Neural progenitor cell (in vitro differentiated cells): ENCODE measurements at regions not wholly inside any gene's neighbourhood (a gene's known extent, or its start where the extent isn't known, plus 50 kb on each side); places are given as distances from the start of the nearest gene placed in this dataset.

ENCODE experiments used
- DNase-seq: peaks from one replicate; pipeline ENCODE4 v3.0.0-alpha.2; 2016; ENCODE audit warnings: low spot score
- H2AFZ ChIP-seq: fragments of 200-600 bp; sonication (generic); replicated peaks from 2 replicates; pipeline ENCODE4 v1.6.1; 2016; ENCODE audit warnings: antibody characterized with exemption
- H3F3A ChIP-seq: fragments of 200-600 bp; sonication (generic); 2 replicates; pipeline ENCODE4 v1.6.1; 2016; ENCODE audit warnings: antibody characterized with exemption, low read depth
- H3K27ac ChIP-seq: fragments of 200-600 bp; sonication (generic); 2 replicates; pipeline ENCODE4 v1.5.1; 2016; ENCODE audit warnings: mild to moderate bottlenecking
- H3K27me3 ChIP-seq: fragments of 200-600 bp; sonication (generic); 2 replicates; pipeline ENCODE4 v1.6.1; 2016; ENCODE audit warnings: mild to moderate bottlenecking, moderate library complexity
- H3K36me3 ChIP-seq: fragments of 200-600 bp; sonication (generic); 2 replicates; pipeline ENCODE4 v1.5.1; 2016
- H3K4me1 ChIP-seq: fragments of 200-600 bp; sonication (generic); 2 replicates; pipeline ENCODE4 v1.6.1; 2016; ENCODE audit warnings: mixed run types
- H3K4me2 ChIP-seq: fragments of 200-600 bp; sonication (generic); 2 replicates; pipeline ENCODE4 v1.6.1; 2016
- H3K4me3 ChIP-seq: fragments of 200-600 bp; sonication (generic); 2 replicates; pipeline ENCODE4 v1.5.1; 2016
- H3K79me2 ChIP-seq: fragments of 200-600 bp; sonication (generic); 2 replicates; pipeline ENCODE4 v1.6.1; 2016; ENCODE audit warnings: low read depth
- H3K9ac ChIP-seq: fragments of 200-600 bp; sonication (generic); 2 replicates; pipeline ENCODE4 v1.6.1; 2016
- H3K9me3 ChIP-seq: fragments of 200-600 bp; sonication (generic); 2 replicates; pipeline ENCODE4 v1.5.1; 2016; ENCODE audit warnings: low read depth
- H4K20me1 ChIP-seq: fragments of 200-600 bp; sonication (generic); 2 replicates; pipeline ENCODE4 v1.6.1; 2016; ENCODE audit warnings: low read depth
- H3K27ac Mint-ChIP-seq: 3 replicates; pipeline ENCODE4 v1.8.0; 2021; ENCODE audit warnings: mixed read lengths
- H3K27me3 Mint-ChIP-seq: 2 replicates; pipeline ENCODE4 v1.8.0; 2022; ENCODE audit warnings: low read depth, mild to moderate bottlenecking, inconsistent platforms, moderate library complexity, mixed read lengths; ENCODE audit not compliant: insufficient read depth
- H3K36me3 Mint-ChIP-seq: 3 replicates; pipeline ENCODE4 v1.8.0; 2021; ENCODE audit warnings: mixed read lengths
- H3K4me1 Mint-ChIP-seq: 3 replicates; pipeline ENCODE4 v1.8.0; 2021; ENCODE audit warnings: mixed read lengths
- H3K4me3 Mint-ChIP-seq: 3 replicates; pipeline ENCODE4 v1.8.0; 2021; ENCODE audit warnings: mild to moderate bottlenecking, moderate library complexity, mixed read lengths
- H3K9me3 Mint-ChIP-seq: 3 replicates; pipeline ENCODE4 v1.8.0; 2020; ENCODE audit warnings: mixed read lengths
- EZH2 ChIP-seq: fragments of 200-600 bp; sonication (generic); IDR thresholded peaks from 2 replicates; pipeline ENCODE4 v1.6.1; 2017; ENCODE audit warnings: antibody characterized with exemption, mild to moderate bottlenecking, moderate library complexity
- EZH2phosphoT487 ChIP-seq: fragments of 200-600 bp; sonication (generic); IDR thresholded peaks from 2 replicates; pipeline ENCODE4 v1.6.1; 2017; ENCODE audit warnings: antibody characterized with exemption
- TF ChIP-seq, protein P1 (sequence below): fragments of 200-600 bp; sonication (generic); IDR thresholded peaks from 2 replicates; pipeline ENCODE4 v1.5.1; 2017; ENCODE audit warnings: antibody characterized with exemption, mild to moderate bottlenecking

DNA sequence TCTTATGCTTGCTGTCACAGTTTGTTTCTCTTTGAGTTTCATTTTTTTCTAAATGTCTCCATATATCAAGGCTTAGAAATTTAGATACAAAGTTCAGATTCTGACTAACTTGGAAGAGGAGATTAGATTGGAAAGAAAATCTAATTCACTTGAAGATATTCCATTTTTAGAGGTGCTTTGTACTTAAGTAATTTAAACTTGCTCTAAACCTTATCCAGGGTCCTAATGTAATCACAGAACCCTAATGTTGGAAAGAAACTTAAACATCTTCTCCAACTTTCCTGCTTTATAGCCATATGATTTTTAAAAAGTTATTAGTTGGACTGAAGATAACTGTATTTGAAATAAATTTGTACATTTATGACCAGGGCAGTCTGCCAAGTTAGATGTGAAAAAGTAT lies 81.1 kb upstream of the ARHGEF3 start:
- H2AFZ ChIP-seq, result no peak overlapping the region
- no peaks in the 10 kb centered on the region for H4K20me1 ChIP-seq
- H3F3A ChIP-seq, result no peaks in the 10 kb centered on the region
- Mint-ChIP-seq H3K9me3 (no peaks in the 10 kb centered on the region), H3K4me1 (peaks cover 14% of the 10 kb centered on the region), H3K27me3 (peaks cover 2% of the 10 kb centered on the region), H3K4me3 (no peak overlapping the region), H3K27ac (no peak overlapping the region), H3K36me3 (no peaks in the 10 kb centered on the region)
- TF ChIP-seq EZH2phosphoT487 (no peak), EZH2 (no peak)
- TF ChIP-seq, protein P1, sequence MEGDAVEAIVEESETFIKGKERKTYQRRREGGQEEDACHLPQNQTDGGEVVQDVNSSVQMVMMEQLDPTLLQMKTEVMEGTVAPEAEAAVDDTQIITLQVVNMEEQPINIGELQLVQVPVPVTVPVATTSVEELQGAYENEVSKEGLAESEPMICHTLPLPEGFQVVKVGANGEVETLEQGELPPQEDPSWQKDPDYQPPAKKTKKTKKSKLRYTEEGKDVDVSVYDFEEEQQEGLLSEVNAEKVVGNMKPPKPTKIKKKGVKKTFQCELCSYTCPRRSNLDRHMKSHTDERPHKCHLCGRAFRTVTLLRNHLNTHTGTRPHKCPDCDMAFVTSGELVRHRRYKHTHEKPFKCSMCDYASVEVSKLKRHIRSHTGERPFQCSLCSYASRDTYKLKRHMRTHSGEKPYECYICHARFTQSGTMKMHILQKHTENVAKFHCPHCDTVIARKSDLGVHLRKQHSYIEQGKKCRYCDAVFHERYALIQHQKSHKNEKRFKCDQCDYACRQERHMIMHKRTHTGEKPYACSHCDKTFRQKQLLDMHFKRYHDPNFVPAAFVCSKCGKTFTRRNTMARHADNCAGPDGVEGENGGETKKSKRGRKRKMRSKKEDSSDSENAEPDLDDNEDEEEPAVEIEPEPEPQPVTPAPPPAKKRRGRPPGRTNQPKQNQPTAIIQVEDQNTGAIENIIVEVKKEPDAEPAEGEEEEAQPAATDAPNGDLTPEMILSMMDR, result no peak
- no peak overlapping the region for H3K9ac ChIP-seq
- no peaks in the 10 kb centered on the region for H3K4me1 ChIP-seq
- no peak overlapping the region for H3K27ac ChIP-seq
- no peak overlapping the region for H3K4me2 ChIP-seq
- no peaks in the 10 kb centered on the region for H3K79me2 ChIP-seq
- no peak for DNase-seq
- no peaks in the 10 kb centered on the region for H3K36me3 ChIP-seq
- no peaks in the 10 kb centered on the region for H3K27me3 ChIP-seq
- H3K4me3 ChIP-seq, result no peak overlapping the region
- no peaks in the 10 kb centered on the region for H3K9me3 ChIP-seq

DNA sequence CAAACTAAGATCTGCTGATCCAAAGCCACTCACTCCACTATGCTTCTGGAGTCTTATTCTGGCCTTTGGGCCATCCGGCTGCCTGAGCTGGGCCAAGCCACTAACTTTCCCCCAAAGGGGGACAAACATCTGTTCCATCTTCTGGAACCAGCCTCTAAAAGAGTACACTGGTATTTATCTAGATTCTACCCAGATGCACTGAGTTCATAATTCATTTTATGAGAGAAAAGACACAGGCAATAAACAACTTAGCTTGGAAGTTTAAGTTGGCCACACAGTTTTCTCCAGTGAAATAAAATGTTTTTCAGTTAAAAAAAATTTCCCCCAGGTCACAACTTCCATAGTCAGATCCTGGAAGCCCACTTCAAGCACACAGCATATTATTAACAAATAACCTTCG lies 80.1 kb upstream of the ARHGEF3 start:
- no peaks in the 10 kb centered on the region for H3K36me3 Mint-ChIP-seq
- H3K27me3 Mint-ChIP-seq, result peaks cover 2% of the 10 kb centered on the region
- Histone ChIP-seq H3K36me3 (no peaks in the 10 kb centered on the region), H3K4me1 (no peaks in the 10 kb centered on the region), H2AFZ (no peak overlapping the region), H3K4me3 (no peak overlapping the region), H3K27ac (no peak overlapping the region), H3K4me2 (no peak overlapping the region), H3K79me2 (no peaks in the 10 kb centered on the region), H3K9me3 (no peaks in the 10 kb centered on the region), H3K9ac (no peak overlapping the region), H4K20me1 (no peaks in the 10 kb centered on the region), H3K27me3 (no peaks in the 10 kb centered on the region), H3F3A (no peaks in the 10 kb centered on the region)
- TF ChIP-seq, protein P1, result no peak
- TF ChIP-seq EZH2phosphoT487 (no peak), EZH2 (no peak)
- no peaks in the 10 kb centered on the region for H3K9me3 Mint-ChIP-seq
- H3K27ac Mint-ChIP-seq, result no peak overlapping the region
- peaks cover 11% of the 10 kb centered on the region for H3K4me1 Mint-ChIP-seq
- DNase-seq, result no peak
- no peak overlapping the region for H3K4me3 Mint-ChIP-seq

GRCh38 chr3:56880720-56881575 lies 79.2 kb upstream of the ARHGEF3 start:
- Histone ChIP-seq H3K79me2 (no peaks in the 10 kb centered on the region), H3K4me2 (no peak overlapping the region), H3F3A (no peaks in the 10 kb centered on the region), H3K9ac (no peak overlapping the region), H3K9me3 (no peaks in the 10 kb centered on the region), H3K27ac (no peak overlapping the region), H3K36me3 (no peaks in the 10 kb centered on the region), H3K4me1 (no peaks in the 10 kb centered on the region), H3K4me3 (no peak overlapping the region), H2AFZ (no peak overlapping the region), H4K20me1 (no peaks in the 10 kb centered on the region), H3K27me3 (no peaks in the 10 kb centered on the region)
- Mint-ChIP-seq H3K36me3 (no peaks in the 10 kb centered on the region), H3K9me3 (no peaks in the 10 kb centered on the region), H3K4me3 (no peak overlapping the region), H3K27ac (no peak overlapping the region), H3K4me1 (peaks cover 11% of the 10 kb centered on the region), H3K27me3 (peaks cover 2% of the 10 kb centered on the region)
- no peak for TF ChIP-seq EZH2phosphoT487
- no peak for TF ChIP-seq EZH2
- TF ChIP-seq, protein P1, result no peak
- DNase-seq, result no peak
